Nephron progenitor cell (in vitro differentiated cells): ENCODE measurements at regions not wholly inside any gene's neighbourhood (a gene's known extent, or its start where the extent isn't known, plus 50 kb on each side); places are given as distances from the start of the nearest gene placed in this dataset.

Experiments
- DNase-seq: peaks from one replicate; pipeline ENCODE4 v3.0.0; 2021
- H3K27ac Mint-ChIP-seq: 2 replicates; pipeline ENCODE4 v1.8.0; 2021; ENCODE audit warnings: mild to moderate bottlenecking, moderate library complexity, mixed read lengths
- H3K27me3 Mint-ChIP-seq: 2 replicates; pipeline ENCODE4 v1.8.0; 2021; ENCODE audit warnings: mild to moderate bottlenecking, low read depth, mixed read lengths; ENCODE audit not compliant: poor library complexity
- H3K36me3 Mint-ChIP-seq: 2 replicates; pipeline ENCODE4 v1.8.0; 2021; ENCODE audit warnings: low read depth, mixed read lengths
- H3K4me1 Mint-ChIP-seq: 2 replicates; pipeline ENCODE4 v1.8.0; 2021; ENCODE audit warnings: mixed read lengths
- H3K4me3 Mint-ChIP-seq: 2 replicates; pipeline ENCODE4 v1.8.0; 2021; ENCODE audit warnings: mild to moderate bottlenecking, moderate library complexity, mixed read lengths
- H3K9me3 Mint-ChIP-seq: 2 replicates; pipeline ENCODE4 v1.8.0; 2021; ENCODE audit warnings: mild to moderate bottlenecking, moderate library complexity, mixed read lengths
- CTCF ChIP-seq: fragments of 200-600 bp; sonication (generic); IDR thresholded peaks from 2 replicates; pipeline ENCODE4 v1.5.0; 2021; ENCODE audit warnings: antibody characterized with exemption

GRCh38 chr9:115591584-115591984 is 473.6 kb upstream of the TNC start:
- Mint-ChIP-seq H3K27ac (peak overlapping the region; percentile 98), H3K4me3 (peak overlapping the region; percentile 39), H3K4me1 (peaks cover 47% of the 10 kb centered on the region), H3K9me3 (peaks cover 15% of the 10 kb centered on the region), H3K36me3 (no peaks in the 10 kb centered on the region), H3K27me3 (no peaks in the 10 kb centered on the region)
- peak; percentile 58 for DNase-seq
- TF ChIP-seq CTCF = peak; percentile 85

- Mint-ChIP-seq H3K9me3 (peaks cover 15% of the 10 kb centered on the region), H3K27me3 (no peaks in the 10 kb centered on the region), H3K36me3 (no peaks in the 10 kb centered on the region), H3K27ac (no peak overlapping the region), H3K4me1 (peaks cover 66% of the 10 kb centered on the region), H3K4me3 (no peak overlapping the region)
- peak; percentile 83 for TF ChIP-seq CTCF
- peak; percentile 25 for DNase-seq
These were observed 475.7 kb upstream of the TNC start for GRCh38 chr9:115593587-115594091.

GRCh38 chr9:115594557-115594956 is 476.6 kb upstream of the TNC start:
- Mint-ChIP-seq H3K4me3 (no peak overlapping the region), H3K9me3 (peaks cover 7% of the 10 kb centered on the region), H3K27ac (no peak overlapping the region), H3K27me3 (no peaks in the 10 kb centered on the region), H3K36me3 (no peaks in the 10 kb centered on the region), H3K4me1 (peaks cover 66% of the 10 kb centered on the region)
- DNase-seq = no peak
- no peak for TF ChIP-seq CTCF

- no peak overlapping the region for H3K27ac Mint-ChIP-seq
- H3K27me3 Mint-ChIP-seq = no peaks in the 10 kb centered on the region
- H3K36me3 Mint-ChIP-seq = no peaks in the 10 kb centered on the region
- no peak overlapping the region for H3K4me3 Mint-ChIP-seq
- DNase-seq = no peak
- no peaks in the 10 kb centered on the region for H3K9me3 Mint-ChIP-seq
- peaks cover 58% of the 10 kb centered on the region for H3K4me1 Mint-ChIP-seq
- no peak for TF ChIP-seq CTCF
These were observed 478.2 kb upstream of the TNC start for GRCh38 chr9:115596021-115596745.

- Mint-ChIP-seq H3K27me3 (no peaks in the 10 kb centered on the region), H3K4me1 (peaks cover 53% of the 10 kb centered on the region), H3K9me3 (no peaks in the 10 kb centered on the region), H3K36me3 (no peaks in the 10 kb centered on the region), H3K4me3 (no peak overlapping the region), H3K27ac (no peak overlapping the region)
- TF ChIP-seq CTCF = no peak
- no peak for DNase-seq
These were observed 478.8 kb upstream of the TNC start for GRCh38 chr9:115596746-115597080.

- Mint-ChIP-seq H3K36me3 (no peaks in the 10 kb centered on the region), H3K9me3 (no peaks in the 10 kb centered on the region), H3K4me3 (no peak overlapping the region), H3K4me1 (peaks cover 46% of the 10 kb centered on the region), H3K27me3 (no peaks in the 10 kb centered on the region), H3K27ac (no peak overlapping the region)
- no peak for DNase-seq
- TF ChIP-seq CTCF = no peak
These were observed 479.5 kb upstream of the TNC start for GRCh38 chr9:115597330-115597895.
